Activated T-helper 17 cell treated with anti-CD3 and anti-CD28 coated beads, Interleukin-2, amount 50 U/mL, for 72 hours (primary cell): ENCODE measurements at regions not wholly inside any gene's neighbourhood (a gene's known extent, or its start where the extent isn't known, plus 50 kb on each side); places are given as distances from the start of the nearest gene placed in this dataset.
A peak's percentile ranks its signal among the peaks of the same experiment; 100 is the strongest.
"Not testable (repeated sequence)": the region's sequence is repeated elsewhere in the genome, so short reads cannot be mapped to it uniquely, and the experiment has no call there.

Source experiments
- ATAC-seq: fragments of 150-1000 bp; cut with Tn5 transposase; replicated peaks from 2 replicates; pipeline ENCODE4 v1.10.0; 2021; ENCODE audit warnings: mild to moderate bottlenecking, moderate library complexity
- H3K27ac Mint-ChIP-seq: one replicate; pipeline ENCODE4 v1.8.0; 2022; ENCODE audit warnings: mixed read lengths
- H3K27me3 Mint-ChIP-seq: one replicate; pipeline ENCODE4 v1.8.0; 2022; ENCODE audit warnings: mixed read lengths
- H3K36me3 Mint-ChIP-seq: one replicate; pipeline ENCODE4 v1.8.0; 2022; ENCODE audit warnings: low read depth, mild to moderate bottlenecking, mixed read lengths
- H3K4me1 Mint-ChIP-seq: one replicate; pipeline ENCODE4 v1.8.0; 2022; ENCODE audit warnings: mixed read lengths
- H3K4me3 Mint-ChIP-seq: one replicate; pipeline ENCODE4 v1.8.0; 2022; ENCODE audit warnings: mild to moderate bottlenecking, mixed read lengths
- H3K9me3 Mint-ChIP-seq: one replicate; pipeline ENCODE4 v1.8.0; 2022; ENCODE audit warnings: mixed read lengths

- Mint-ChIP-seq H3K27ac (no peak overlapping the region), H3K9me3 (no peaks in the 10 kb centered on the region), H3K27me3 (peaks cover 3% of the 10 kb centered on the region), H3K4me3 (no peak overlapping the region), H3K36me3 (no peaks in the 10 kb centered on the region), H3K4me1 (no peaks in the 10 kb centered on the region)
- ATAC-seq, result no peak
Measured at GRCh38 chr5:163696579-163696887, 191.1 kb downstream of the MAT2B start.

DNA sequence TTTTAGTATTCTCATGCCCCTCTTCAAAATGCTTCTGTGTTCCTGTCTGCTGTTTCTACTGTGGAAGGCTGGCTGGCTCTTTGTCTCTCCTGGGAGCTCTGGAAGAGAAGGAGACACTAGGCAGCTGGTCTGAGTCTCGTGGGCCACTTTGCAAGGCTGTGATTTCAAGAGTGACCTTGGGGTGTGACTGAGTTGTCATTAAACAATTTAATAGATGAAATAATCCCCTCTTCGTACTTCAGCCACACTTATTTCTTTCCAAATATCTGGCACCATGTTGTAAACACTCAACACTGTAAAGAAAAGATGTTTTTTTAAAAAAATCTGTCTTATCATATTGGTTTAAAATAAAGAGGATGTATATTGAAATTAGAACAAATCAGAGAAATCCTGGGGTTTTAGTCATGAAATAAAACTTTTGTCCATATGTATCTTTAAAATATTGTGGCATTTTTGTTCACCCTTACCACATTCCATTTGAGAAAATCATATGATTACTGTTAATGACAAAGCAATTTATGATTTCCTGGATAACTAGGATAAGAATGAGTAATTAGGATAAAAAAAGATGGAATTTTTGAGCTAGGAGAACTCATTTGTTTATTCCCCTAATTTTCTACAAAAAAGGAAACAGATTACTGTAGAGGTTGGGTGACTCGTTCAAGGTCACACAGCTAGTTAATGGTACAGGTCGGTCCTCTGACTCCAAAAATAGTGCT lies 200.8 kb downstream of the MAT2B start:
- no peak overlapping the region for H3K27ac Mint-ChIP-seq
- no peak for ATAC-seq
- H3K9me3 Mint-ChIP-seq, result no peaks in the 10 kb centered on the region
- no peaks in the 10 kb centered on the region for H3K36me3 Mint-ChIP-seq
- H3K4me1 Mint-ChIP-seq, result no peaks in the 10 kb centered on the region
- no peak overlapping the region for H3K4me3 Mint-ChIP-seq
- H3K27me3 Mint-ChIP-seq, result peaks cover 3% of the 10 kb centered on the region

GRCh38 chr5:163712011-163712410 lies 206.6 kb downstream of the MAT2B start:
- ATAC-seq, result no peak
- H3K27ac Mint-ChIP-seq, result no peak overlapping the region
- no peak overlapping the region for H3K4me3 Mint-ChIP-seq

GRCh38 chr5:163718272-163718671 lies 212.9 kb downstream of the MAT2B start:
- no peaks in the 10 kb centered on the region for H3K4me1 Mint-ChIP-seq
- peaks cover 6% of the 10 kb centered on the region for H3K9me3 Mint-ChIP-seq
- ATAC-seq, result no peak
- no peak overlapping the region for H3K4me3 Mint-ChIP-seq
- H3K27me3 Mint-ChIP-seq, result peaks cover 4% of the 10 kb centered on the region
- no peaks in the 10 kb centered on the region for H3K36me3 Mint-ChIP-seq
- no peak overlapping the region for H3K27ac Mint-ChIP-seq

More at GRCh38 chr5:163712011-163712410, 206.6 kb downstream of the MAT2B start:
- H3K27me3 Mint-ChIP-seq, result peaks cover 4% of the 10 kb centered on the region
- no peaks in the 10 kb centered on the region for H3K36me3 Mint-ChIP-seq
- peaks cover 10% of the 10 kb centered on the region for H3K9me3 Mint-ChIP-seq
- no peaks in the 10 kb centered on the region for H3K4me1 Mint-ChIP-seq

DNA sequence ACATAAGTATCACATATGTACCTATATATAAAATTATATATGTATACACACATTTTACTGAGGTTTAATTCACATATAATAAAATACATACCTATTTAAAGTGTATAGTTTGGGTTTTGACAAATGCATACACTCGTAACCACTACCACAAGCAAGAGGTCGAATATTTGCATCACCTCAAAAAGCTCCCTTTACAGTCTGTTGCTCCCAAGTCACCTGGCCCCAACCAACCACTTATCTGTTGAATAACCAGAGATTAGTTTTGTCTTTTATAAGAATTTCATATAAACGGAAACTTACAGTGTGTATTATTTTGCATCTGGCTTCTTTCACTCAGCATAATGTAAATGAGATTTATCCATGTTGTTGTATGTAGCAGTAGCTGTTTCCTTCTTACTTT lies 218.9 kb downstream of the MAT2B start:
- H3K9me3 Mint-ChIP-seq, result no peaks in the 10 kb centered on the region

DNA sequence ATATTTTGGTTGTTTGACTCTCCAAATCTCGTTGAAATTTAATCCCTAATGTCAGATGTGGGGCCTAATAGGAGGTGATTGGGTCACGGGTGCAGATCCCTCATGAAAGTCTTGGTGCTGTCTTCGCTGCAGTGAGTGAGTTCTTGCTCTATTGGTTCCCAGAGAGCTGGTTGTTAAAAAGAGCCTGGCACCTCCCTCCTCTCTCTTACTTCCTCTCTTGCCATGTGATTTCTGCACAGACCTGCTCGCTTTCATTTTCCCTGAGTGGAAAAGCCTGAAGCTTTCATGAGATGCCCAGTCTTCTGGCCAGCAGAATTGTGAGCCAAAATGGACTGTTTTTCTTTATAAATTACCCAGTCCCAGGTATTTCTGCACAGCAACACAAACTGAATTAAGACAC lies 221.6 kb downstream of the MAT2B start:
- H3K4me3 Mint-ChIP-seq, result no peak overlapping the region
- ATAC-seq, result no peak
- H3K27me3 Mint-ChIP-seq, result no peaks in the 10 kb centered on the region
- no peak overlapping the region for H3K27ac Mint-ChIP-seq
- H3K4me1 Mint-ChIP-seq, result no peaks in the 10 kb centered on the region
- H3K36me3 Mint-ChIP-seq, result no peaks in the 10 kb centered on the region
- H3K9me3 Mint-ChIP-seq, result no peaks in the 10 kb centered on the region

More for the DNA sequence above, 218.9 kb downstream of the MAT2B start:
- H3K27me3 Mint-ChIP-seq, result no peaks in the 10 kb centered on the region
- ATAC-seq, result no peak
- no peak overlapping the region for H3K4me3 Mint-ChIP-seq
- H3K4me1 Mint-ChIP-seq, result no peaks in the 10 kb centered on the region
- H3K36me3 Mint-ChIP-seq, result no peaks in the 10 kb centered on the region
- no peak overlapping the region for H3K27ac Mint-ChIP-seq

DNA sequence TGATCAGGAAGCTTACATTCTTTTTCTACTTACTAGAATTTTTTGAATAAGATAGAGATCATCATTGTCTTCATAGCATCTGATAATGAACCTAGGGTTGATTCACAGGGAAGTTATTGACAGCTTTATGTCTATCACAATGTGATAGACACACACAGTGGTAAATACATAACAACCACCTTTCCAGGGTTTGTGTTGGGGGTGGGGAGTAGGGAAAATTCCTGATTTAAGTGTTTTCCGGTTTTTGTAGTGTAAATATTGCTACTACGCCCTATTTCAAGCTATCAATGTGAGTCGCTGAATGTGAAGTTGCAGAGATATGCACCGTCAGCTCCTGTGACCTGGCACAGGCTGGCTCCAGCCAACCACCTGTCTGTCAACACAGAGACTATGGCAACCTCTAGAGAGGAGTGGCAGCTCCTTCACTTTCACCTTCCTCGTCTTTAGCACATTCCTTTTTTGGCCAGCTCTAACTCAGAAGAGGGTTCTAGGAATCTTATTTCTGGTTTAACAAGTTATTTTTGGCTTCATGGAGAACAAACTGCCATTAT lies 224.9 kb downstream of the MAT2B start:
- H3K4me3 Mint-ChIP-seq, result no peak overlapping the region
- H3K9me3 Mint-ChIP-seq, result no peaks in the 10 kb centered on the region
- ATAC-seq, result no peak
- H3K36me3 Mint-ChIP-seq, result no peaks in the 10 kb centered on the region
- no peak overlapping the region for H3K27ac Mint-ChIP-seq
- H3K4me1 Mint-ChIP-seq, result no peaks in the 10 kb centered on the region
- no peaks in the 10 kb centered on the region for H3K27me3 Mint-ChIP-seq

GRCh38 chr5:163731256-163731655 lies 225.8 kb downstream of the MAT2B start:
- Mint-ChIP-seq H3K27me3 (peaks cover 3% of the 10 kb centered on the region), H3K4me1 (no peaks in the 10 kb centered on the region), H3K27ac (no peak overlapping the region), H3K4me3 (no peak overlapping the region), H3K36me3 (no peaks in the 10 kb centered on the region), H3K9me3 (no peaks in the 10 kb centered on the region)
- no peak for ATAC-seq

- H3K36me3 Mint-ChIP-seq, result no peaks in the 10 kb centered on the region
- H3K9me3 Mint-ChIP-seq, result peaks cover 4% of the 10 kb centered on the region
- H3K27me3 Mint-ChIP-seq, result peaks cover 3% of the 10 kb centered on the region
- no peak for ATAC-seq
- H3K4me1 Mint-ChIP-seq, result no peaks in the 10 kb centered on the region
- no peak overlapping the region for H3K27ac Mint-ChIP-seq
- H3K4me3 Mint-ChIP-seq, result no peak overlapping the region
Measured at GRCh38 chr5:163735069-163735468, 229.7 kb downstream of the MAT2B start.

DNA sequence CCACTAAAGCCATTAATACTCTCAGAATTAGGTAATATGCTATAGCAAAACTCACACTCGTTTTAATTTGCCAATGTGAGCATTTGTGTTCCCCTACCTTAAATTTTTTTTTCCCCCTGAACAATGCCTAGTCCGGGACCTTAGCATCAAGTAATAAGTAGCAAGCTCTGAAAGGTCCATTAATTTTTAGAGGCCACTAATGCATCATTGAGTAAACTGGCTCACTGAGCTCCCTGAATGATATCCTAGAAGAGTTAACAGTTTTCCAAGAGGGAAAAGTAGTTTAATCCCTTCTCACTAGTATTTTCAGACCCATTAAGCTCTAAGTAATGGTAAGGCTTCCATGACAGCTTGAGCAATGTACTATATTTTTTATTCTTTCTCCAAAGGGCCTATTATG lies 242.2 kb downstream of the MAT2B start:
- no peaks in the 10 kb centered on the region for H3K27me3 Mint-ChIP-seq
- ATAC-seq, result no peak
- no peaks in the 10 kb centered on the region for H3K36me3 Mint-ChIP-seq
- H3K4me1 Mint-ChIP-seq, result no peaks in the 10 kb centered on the region
- H3K9me3 Mint-ChIP-seq, result no peaks in the 10 kb centered on the region
- no peak overlapping the region for H3K4me3 Mint-ChIP-seq
- H3K27ac Mint-ChIP-seq, result no peak overlapping the region

DNA sequence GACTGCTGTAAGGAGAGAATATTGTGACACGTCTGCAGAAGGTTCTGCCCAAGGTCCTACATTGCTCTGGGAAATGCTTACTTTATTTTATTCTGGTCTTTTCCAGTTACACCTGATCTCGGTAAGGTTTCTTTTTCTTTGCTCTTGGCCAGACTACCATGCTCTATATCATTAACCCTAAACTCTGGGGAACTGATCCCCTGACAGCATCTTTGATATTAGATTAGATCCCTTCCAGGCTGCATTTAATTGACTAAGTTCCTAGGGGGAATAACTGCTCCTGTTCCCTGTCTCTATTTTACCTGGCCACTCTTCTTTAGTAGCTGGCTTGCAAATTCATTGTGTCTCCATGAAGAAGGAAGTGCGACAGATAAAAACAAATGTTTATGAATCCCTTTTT lies 243.5 kb downstream of the MAT2B start:
- Mint-ChIP-seq H3K27ac (no peak overlapping the region), H3K36me3 (no peaks in the 10 kb centered on the region), H3K9me3 (no peaks in the 10 kb centered on the region), H3K4me1 (no peaks in the 10 kb centered on the region), H3K27me3 (no peaks in the 10 kb centered on the region), H3K4me3 (no peak overlapping the region)
- no peak for ATAC-seq

DNA sequence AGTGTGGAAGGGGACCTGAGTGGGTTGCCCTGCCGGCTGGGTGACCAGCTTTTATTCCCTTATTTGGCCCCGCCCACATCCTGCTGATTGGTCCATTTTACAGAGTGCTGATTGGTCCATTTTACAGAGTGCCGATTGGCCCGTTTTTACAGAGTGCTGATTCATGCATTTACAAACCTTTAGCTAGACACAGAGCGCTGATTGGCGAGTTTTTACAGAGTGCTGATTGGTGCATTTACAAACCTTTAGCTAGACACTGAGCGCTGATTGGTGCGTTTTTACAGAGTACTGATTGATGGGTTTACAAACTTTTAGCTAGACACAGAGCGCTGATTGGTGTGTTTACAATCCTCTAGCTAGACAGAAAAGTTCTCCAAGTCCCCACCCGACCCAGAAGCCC lies 245.0 kb downstream of the MAT2B start:
- not testable (repeated sequence) for H3K27me3 Mint-ChIP-seq, H3K4me1 Mint-ChIP-seq, ATAC-seq, H3K36me3 Mint-ChIP-seq, H3K4me3 Mint-ChIP-seq, H3K27ac Mint-ChIP-seq, H3K9me3 Mint-ChIP-seq

GRCh38 chr5:163755505-163755904 lies 250.1 kb downstream of the MAT2B start:
- Mint-ChIP-seq H3K36me3 (no peaks in the 10 kb centered on the region), H3K4me3 (no peak overlapping the region), H3K27ac (no peak overlapping the region), H3K27me3 (peaks cover 3% of the 10 kb centered on the region), H3K4me1 (no peaks in the 10 kb centered on the region), H3K9me3 (peaks cover 4% of the 10 kb centered on the region)
- ATAC-seq, result no peak

DNA sequence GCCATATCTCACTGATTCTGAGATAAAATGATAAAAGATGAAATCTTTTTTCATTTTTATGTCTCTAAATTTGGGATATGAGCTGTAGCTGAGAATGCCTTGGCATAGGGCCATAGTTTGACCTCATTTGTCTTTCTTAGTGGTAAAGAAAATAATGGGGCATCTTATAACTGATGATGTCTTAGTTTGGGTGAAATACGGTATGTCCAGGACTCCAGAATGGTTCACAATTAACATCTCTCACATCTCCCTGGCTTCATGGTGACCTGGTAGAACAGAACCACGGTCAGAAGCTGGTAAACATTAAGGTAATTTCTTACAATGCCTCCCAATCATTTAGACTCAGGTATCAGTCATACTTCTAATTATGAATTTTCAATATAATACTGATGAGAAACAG lies 250.8 kb downstream of the MAT2B start:
- H3K4me1 Mint-ChIP-seq, result no peaks in the 10 kb centered on the region
- no peaks in the 10 kb centered on the region for H3K36me3 Mint-ChIP-seq
- H3K27me3 Mint-ChIP-seq, result peaks cover 3% of the 10 kb centered on the region
- no peak overlapping the region for H3K4me3 Mint-ChIP-seq
- no peak for ATAC-seq
- peaks cover 4% of the 10 kb centered on the region for H3K9me3 Mint-ChIP-seq
- no peak overlapping the region for H3K27ac Mint-ChIP-seq

DNA sequence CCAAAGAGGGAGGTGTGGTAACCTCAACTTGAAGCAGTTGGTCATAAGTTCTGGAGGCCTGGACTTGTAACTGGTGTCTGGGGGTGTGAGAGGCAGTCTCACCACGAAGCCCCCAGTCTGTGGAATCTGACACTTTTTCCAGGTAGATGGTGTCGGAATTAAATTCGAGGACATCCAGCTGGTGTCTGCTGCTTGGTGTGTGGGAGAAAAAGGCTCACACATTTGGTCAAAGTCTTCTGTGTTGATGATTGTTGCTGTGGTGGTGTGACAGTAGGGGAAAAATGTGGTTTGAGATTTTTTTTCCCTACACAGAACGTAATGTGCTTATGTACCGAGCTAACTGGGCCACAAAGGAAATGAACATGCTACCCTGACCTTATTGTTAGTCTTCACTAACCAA lies 251.9 kb downstream of the MAT2B start:
- peaks cover 3% of the 10 kb centered on the region for H3K27me3 Mint-ChIP-seq
- H3K4me1 Mint-ChIP-seq, result no peaks in the 10 kb centered on the region
- H3K27ac Mint-ChIP-seq, result no peak overlapping the region
- no peaks in the 10 kb centered on the region for H3K36me3 Mint-ChIP-seq
- peak; percentile 39 for ATAC-seq
- H3K4me3 Mint-ChIP-seq, result no peak overlapping the region
- H3K9me3 Mint-ChIP-seq, result peaks cover 4% of the 10 kb centered on the region

- no peak overlapping the region for H3K27ac Mint-ChIP-seq
- ATAC-seq, result no peak
- peaks cover 3% of the 10 kb centered on the region for H3K27me3 Mint-ChIP-seq
- no peaks in the 10 kb centered on the region for H3K4me1 Mint-ChIP-seq
- H3K9me3 Mint-ChIP-seq, result peaks cover 4% of the 10 kb centered on the region
- no peaks in the 10 kb centered on the region for H3K36me3 Mint-ChIP-seq
- no peak overlapping the region for H3K4me3 Mint-ChIP-seq
Measured at GRCh38 chr5:163758283-163758711, 252.9 kb downstream of the MAT2B start.
